ENCODE measurements at regions not wholly inside any gene's neighbourhood (a gene's known extent, or its start where the extent isn't known, plus 50 kb on each side); places are given as distances from the start of the nearest gene placed in this dataset.

DNA sequence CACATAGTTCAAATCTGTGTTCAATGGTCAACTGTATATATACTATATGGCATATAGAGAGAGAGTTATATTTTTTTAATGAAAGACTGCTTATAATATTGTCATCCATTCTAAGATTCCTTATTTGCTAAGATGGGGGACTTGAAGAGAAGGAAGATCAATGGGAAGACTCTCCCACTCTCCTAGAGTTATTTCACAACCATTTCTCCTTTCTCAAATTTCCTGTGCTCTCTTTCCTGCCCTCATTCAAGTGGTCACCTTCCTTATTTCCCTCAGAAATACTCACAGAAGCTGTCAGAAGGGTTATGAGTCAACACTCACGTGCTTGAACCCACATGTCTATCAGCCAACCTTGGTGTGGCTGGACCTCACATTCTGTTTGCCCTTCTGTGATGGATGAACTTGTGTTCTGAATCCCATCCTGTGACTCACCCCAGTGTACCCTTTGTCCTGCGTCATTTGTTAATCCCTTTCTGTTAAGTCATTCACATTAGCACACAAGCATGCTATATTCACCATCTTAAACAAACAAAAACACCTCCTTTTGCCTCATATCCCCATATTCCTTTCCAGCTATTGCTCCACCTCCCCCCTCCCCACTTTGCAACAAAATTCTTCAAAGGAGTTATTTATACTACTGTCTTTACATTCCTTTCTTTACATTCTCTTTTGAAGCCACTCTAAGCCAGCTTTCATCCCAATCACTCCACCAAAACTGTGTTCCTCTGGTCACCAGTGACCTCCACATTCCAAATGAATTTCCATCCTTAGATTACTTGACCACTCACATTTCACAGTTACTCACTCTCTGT is 279.3 kb upstream of the TCF21 start (continued):
- TF ChIP-seq, protein P1, sequence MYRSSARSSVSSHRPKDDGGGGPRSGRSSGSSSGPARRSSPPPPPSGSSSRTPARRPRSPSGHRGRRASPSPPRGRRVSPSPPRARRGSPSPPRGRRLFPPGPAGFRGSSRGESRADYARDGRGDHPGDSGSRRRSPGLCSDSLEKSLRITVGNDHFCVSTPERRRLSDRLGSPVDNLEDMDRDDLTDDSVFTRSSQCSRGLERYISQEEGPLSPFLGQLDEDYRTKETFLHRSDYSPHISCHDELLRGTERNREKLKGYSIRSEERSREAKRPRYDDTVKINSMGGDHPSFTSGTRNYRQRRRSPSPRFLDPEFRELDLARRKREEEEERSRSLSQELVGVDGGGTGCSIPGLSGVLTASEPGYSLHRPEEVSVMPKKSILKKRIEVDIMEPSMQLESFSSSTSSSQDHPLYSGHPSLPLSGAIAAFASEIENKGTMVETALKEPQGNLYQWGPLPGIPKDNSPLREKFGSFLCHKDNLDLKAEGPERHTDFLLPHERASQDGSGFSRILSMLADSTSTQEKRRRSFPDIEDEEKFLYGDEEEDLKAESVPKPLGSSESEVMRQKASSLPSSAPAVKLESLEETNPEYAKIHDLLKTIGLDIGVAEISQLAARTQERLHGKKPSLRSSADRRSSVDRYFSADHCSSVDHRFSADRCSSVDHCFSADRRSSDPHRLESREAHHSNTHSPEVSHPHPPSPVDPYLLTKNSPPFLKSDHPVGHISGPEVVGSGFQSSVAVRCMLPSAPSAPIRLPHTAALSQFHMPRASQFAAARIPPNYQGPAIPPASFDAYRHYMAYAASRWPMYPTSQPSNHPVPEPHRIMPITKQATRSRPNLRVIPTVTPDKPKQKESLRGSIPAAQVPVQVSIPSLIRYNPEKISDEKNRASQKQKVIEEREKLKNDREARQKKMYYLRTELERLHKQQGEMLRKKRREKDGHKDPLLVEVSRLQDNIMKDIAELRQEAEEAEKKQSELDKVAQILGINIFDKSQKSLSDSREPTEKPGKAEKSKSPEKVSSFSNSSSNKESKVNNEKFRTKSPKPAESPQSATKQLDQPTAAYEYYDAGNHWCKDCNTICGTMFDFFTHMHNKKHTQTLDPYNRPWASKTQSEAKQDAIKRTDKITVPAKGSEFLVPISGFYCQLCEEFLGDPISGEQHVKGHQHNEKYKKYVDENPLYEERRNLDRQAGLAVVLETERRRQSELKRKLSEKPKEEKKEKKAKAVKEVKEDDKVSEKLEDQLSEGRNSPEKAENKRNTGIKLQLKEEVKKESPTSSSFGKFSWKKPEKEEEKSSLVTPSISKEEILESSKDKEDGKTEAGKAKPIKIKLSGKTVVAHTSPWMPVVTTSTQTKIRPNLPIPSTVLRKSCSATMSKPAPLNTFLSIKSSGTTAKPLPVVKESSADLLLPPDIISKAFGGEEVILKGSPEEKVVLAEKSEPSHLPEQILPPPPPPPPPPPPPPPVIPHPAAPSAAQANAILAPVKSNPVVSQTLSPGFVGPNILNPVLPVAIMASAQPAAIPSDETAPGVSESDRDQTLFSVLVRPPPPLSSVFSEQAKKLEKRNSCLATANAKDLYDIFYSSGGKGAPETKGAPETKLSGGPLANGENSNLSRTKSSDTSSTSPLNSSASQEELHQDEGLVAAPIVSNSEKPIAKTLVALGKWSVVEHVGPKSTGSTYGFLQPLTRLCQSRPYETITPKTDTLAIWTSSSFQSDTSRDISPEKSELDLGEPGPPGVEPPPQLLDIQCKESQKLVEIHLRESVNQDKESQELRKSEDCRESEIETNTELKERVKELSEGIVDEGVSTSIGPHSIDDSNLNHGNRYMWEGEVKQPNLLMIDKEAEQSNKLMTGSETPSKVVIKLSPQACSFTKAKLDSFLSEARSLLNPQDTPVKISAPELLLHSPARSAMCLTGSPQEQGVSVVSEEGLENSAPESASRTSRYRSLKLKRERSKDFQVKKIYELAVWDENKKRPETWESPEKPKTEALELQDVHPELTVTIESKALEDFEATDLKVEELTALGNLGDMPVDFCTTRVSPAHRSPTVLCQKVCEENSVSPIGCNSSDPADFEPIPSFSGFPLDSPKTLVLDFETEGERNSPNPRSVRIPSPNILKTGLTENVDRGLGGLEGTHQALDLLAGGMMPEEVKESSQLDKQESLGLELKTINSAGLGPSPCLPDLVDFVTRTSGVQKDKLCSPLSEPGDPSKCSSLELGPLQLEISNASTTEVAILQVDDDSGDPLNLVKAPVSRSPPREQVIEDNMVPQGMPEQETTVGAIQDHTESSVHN (IDR thresholded peaks at IDR 0.05; ENCODE audit: borderline replicate concordance in 1 of 2, low read depth in 1 of 2): 0 out of 4 replicates have a peak, but pooled peaks of 1 of the 2 experiments have one; percentile 22
- TF ChIP-seq NR2C2 (CRISPR knock-in tag; IDR thresholded peaks at IDR 0.05) (no peak), NR2C2 (tag; IDR thresholded peaks at IDR 0.05) (peak; percentile 60; the same call in 1 of the 2 replicates), ZNF75A (CRISPR knock-in tag; IDR thresholded peaks at IDR 0.05) (no peak), CC2D1A (IDR thresholded peaks at IDR 0.05) (no peak), MEF2D (tag; conservative IDR thresholded peaks at IDR 0.05; ENCODE audit: low read depth) (no peak), MAFG (tag; conservative IDR thresholded peaks at IDR 0.05) (0 out of 2 replicates have a peak, but pooled peaks have one; percentile 11), PTTG1 (tag; IDR thresholded peaks at IDR 0.05; ENCODE audit: low read depth) (no peak), RBM17 (IDR thresholded peaks at IDR 0.05; ENCODE audit: borderline replicate concordance, low read depth, low read length) (no peak), MCM2 (IDR thresholded peaks at IDR 0.05; ENCODE audit: low read depth) (no peak), CEBPB (tag; IDR thresholded peaks at IDR 0.05) (peak; percentile 6; the same call in 1 of the 2 replicates), RBM39 (optimal IDR thresholded peaks at IDR 0.05; ENCODE audit: low read depth, low read length) (no peak), GATAD2B (IDR thresholded peaks at IDR 0.05; ENCODE audit: borderline replicate concordance) (no peak), ZNF174 (CRISPR knock-in tag; IDR thresholded peaks at IDR 0.05) (no peak), ZNF175 (CRISPR knock-in tag; IDR thresholded peaks at IDR 0.05; ENCODE audit: low read depth) (peak; percentile 57), ZNF583 (CRISPR knock-in tag; IDR thresholded peaks at IDR 0.05) (peak; percentile 57; the same call in 1 of the 2 replicates)
- TF ChIP-seq, protein P2, sequence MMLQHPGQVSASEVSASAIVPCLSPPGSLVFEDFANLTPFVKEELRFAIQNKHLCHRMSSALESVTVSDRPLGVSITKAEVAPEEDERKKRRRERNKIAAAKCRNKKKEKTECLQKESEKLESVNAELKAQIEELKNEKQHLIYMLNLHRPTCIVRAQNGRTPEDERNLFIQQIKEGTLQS (IDR thresholded peaks at IDR 0.05): peak; percentile 57; the same call in 1 of the 2 replicates
- TF ChIP-seq, protein P2 (CRISPR knock-in tag; conservative IDR thresholded peaks at IDR 0.05): no peak
- TF ChIP-seq, protein P3, sequence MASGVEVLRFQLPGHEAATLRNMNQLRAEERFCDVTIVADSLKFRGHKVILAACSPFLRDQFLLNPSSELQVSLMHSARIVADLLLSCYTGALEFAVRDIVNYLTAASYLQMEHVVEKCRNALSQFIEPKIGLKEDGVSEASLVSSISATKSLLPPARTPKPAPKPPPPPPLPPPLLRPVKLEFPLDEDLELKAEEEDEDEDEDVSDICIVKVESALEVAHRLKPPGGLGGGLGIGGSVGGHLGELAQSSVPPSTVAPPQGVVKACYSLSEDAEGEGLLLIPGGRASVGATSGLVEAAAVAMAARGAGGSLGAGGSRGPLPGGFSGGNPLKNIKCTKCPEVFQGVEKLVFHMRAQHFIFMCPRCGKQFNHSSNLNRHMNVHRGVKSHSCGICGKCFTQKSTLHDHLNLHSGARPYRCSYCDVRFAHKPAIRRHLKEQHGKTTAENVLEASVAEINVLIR (CRISPR knock-in tag; IDR thresholded peaks at IDR 0.05): peak; percentile 26; the same call in 1 of the 2 replicates

Measured in K562 (cell line).